IMR-90 (cell line): ENCODE measurements at regions not wholly inside any gene's neighbourhood (a gene's known extent, or its start where the extent isn't known, plus 50 kb on each side); places are given as distances from the start of the nearest gene placed in this dataset.

Experiments
- ATAC-seq: fragments of 200-7000 bp; cut with Tn5 transposase; 2 replicates; pipeline ENCODE4 v1.9.1; 2020; ENCODE audit warnings: low read depth, mild to moderate bottlenecking, moderate library complexity
- BruUV-seq: library from RNA; stranded (reverse); fragments of 400-500 nt; replicated peaks from 2 replicates; lab custom pipeline; 2021; lab: Mats Ljungman, UMichigan
- CTCF ChIA-PET: fragments of 300-600 bp; formaldehyde crosslinking; extraction: SDS; loops from one replicate; lab custom pipeline; 2021; ENCODE audit warnings: antibody characterized with exemption; lab: Yijun Ruan, JAX
- POLR2A ChIA-PET: fragments of 300-600 bp; sonication (Branson Sonifier 250); formaldehyde crosslinking; loops from one replicate; lab custom pipeline; 2022; ENCODE audit warnings: antibody characterized with exemption; ENCODE audit not compliant: unreplicated experiment; lab: Charles Lee
- DNase-seq: peaks from one replicate; pipeline ENCODE4 v3.0.0; 2013
- H2AFZ ChIP-seq: replicated peaks from 2 replicates; pipeline ENCODE3; 2013; ENCODE audit warnings: low read length, mild to moderate bottlenecking; ENCODE audit not compliant: poor library complexity
- H2AK5ac ChIP-seq: 2 replicates; pipeline ENCODE4 v1.6.1; 2013; ENCODE audit warnings: low read depth, low read length, inconsistent platforms
- H2AK9ac ChIP-seq: replicated peaks from 2 replicates; pipeline ENCODE3; 2013; ENCODE audit warnings: mild to moderate bottlenecking, low read depth, low read length, moderate library complexity; ENCODE audit not compliant: poor library complexity
- H2BK120ac ChIP-seq: 2 replicates; pipeline ENCODE4 v1.6.1; 2013; ENCODE audit warnings: low read depth, low read length, inconsistent platforms
- H2BK15ac ChIP-seq: 3 replicates; pipeline ENCODE4 v1.6.1; 2013; ENCODE audit warnings: low read depth, low read length, inconsistent platforms
- H2BK20ac ChIP-seq: 2 replicates; pipeline ENCODE4 v1.6.1; 2013; ENCODE audit warnings: low read depth, mild to moderate bottlenecking, inconsistent platforms, low read length, moderate library complexity
- H2BK5ac ChIP-seq: 2 replicates; pipeline ENCODE4 v1.6.1; 2013; ENCODE audit warnings: mild to moderate bottlenecking, low read depth, low read length, inconsistent platforms; ENCODE audit not compliant: poor library complexity, severe bottlenecking
- H3K14ac ChIP-seq: replicated peaks from 2 replicates; pipeline ENCODE4 v1.6.1; 2013; ENCODE audit warnings: low read depth, low read length, inconsistent platforms
- H3K18ac ChIP-seq: 2 replicates; pipeline ENCODE4 v1.6.1; 2013; ENCODE audit warnings: low read depth, low read length, control low read depth
- H3K23ac ChIP-seq: 2 replicates; pipeline ENCODE4 v1.6.1; 2013; ENCODE audit warnings: low read depth, low read length, inconsistent platforms
- H3K27ac ChIP-seq: 2 replicates; pipeline ENCODE4 v1.5.1; 2013; ENCODE audit warnings: mild to moderate bottlenecking, control low read depth, low read length; ENCODE audit not compliant: insufficient read depth
- H3K27me3 ChIP-seq: 2 replicates; pipeline ENCODE4 v1.6.1; 2013; ENCODE audit warnings: low read length; ENCODE audit not compliant: control insufficient read depth, insufficient read depth
- H3K36me3 ChIP-seq: 2 replicates; pipeline ENCODE4 v1.6.1; 2013; ENCODE audit warnings: low read length, mixed read lengths; ENCODE audit not compliant: control insufficient read depth, insufficient read depth
- H3K4ac ChIP-seq: 2 replicates; pipeline ENCODE4 v1.6.1; 2013; ENCODE audit warnings: low read depth, low read length, inconsistent platforms
- H3K4me1 ChIP-seq: 2 replicates; pipeline ENCODE4 v1.6.1; 2013; ENCODE audit warnings: low read length, mixed read lengths; ENCODE audit not compliant: control insufficient read depth, insufficient read depth
- H3K4me2 ChIP-seq: 2 replicates; pipeline ENCODE4 v1.6.1; 2013; ENCODE audit warnings: low read depth, mild to moderate bottlenecking, control low read depth, low read length, moderate library complexity
- H3K4me3 ChIP-seq: 2 replicates; pipeline ENCODE4 v1.5.1; 2013; ENCODE audit warnings: low read depth, mild to moderate bottlenecking, control low read depth, low read length, moderate library complexity; ENCODE audit not compliant: insufficient read depth
- H3K56ac ChIP-seq: 2 replicates; pipeline ENCODE4 v1.6.1; 2013; ENCODE audit warnings: low read length, inconsistent platforms; ENCODE audit not compliant: insufficient read depth; ENCODE audit errors: extremely low read depth
- H3K79me1 ChIP-seq, 2 experiments: 2 replicates each; pipeline ENCODE4 v1.6.1; 2013; ENCODE audit warnings: low read length in 2 of 2, inconsistent platforms in 1 of 2, low read depth in 1 of 2
- H3K9ac ChIP-seq: 2 replicates; pipeline ENCODE4 v1.6.1; 2013; ENCODE audit warnings: low read depth, low read length, control low read depth
- H3K9me1 ChIP-seq: 2 replicates; pipeline ENCODE4 v1.6.1; 2013; ENCODE audit warnings: low read length, inconsistent platforms; ENCODE audit not compliant: insufficient read depth
- H3K9me3 ChIP-seq: 2 replicates; pipeline ENCODE4 v1.6.1; 2013; ENCODE audit warnings: low read length; ENCODE audit not compliant: control insufficient read depth, insufficient read depth
- H4K20me1 ChIP-seq: 2 replicates; pipeline ENCODE4 v1.6.1; 2013; ENCODE audit warnings: low read length, inconsistent platforms; ENCODE audit not compliant: insufficient read depth
- H4K5ac ChIP-seq: 2 replicates; pipeline ENCODE4 v1.6.1; 2013; ENCODE audit warnings: mild to moderate bottlenecking, low read depth, low read length, control low read depth
- H4K8ac ChIP-seq, 2 experiments: 2 replicates each; pipeline ENCODE4 v1.6.1; 2013; ENCODE audit warnings: low read depth in 2 of 2, low read length in 2 of 2, control low read depth in 1 of 2, inconsistent platforms in 1 of 2
- H4K91ac ChIP-seq: 2 replicates; pipeline ENCODE4 v1.6.1; 2013; ENCODE audit warnings: low read depth, low read length, inconsistent platforms; ENCODE audit not compliant: insufficient read depth
- ELK1 ChIP-seq: fragments of 150-350 bp; IDR thresholded peaks from 2 replicates; pipeline ENCODE4 v1.6.1; 2016; ENCODE audit warnings: low read depth, mild to moderate bottlenecking, low read length, moderate library complexity, borderline replicate concordance
- MAFK ChIP-seq: IDR thresholded peaks from 2 replicates; pipeline ENCODE4 v1.6.1; 2012; ENCODE audit warnings: low read depth, low read length, improper control_type of control experiment
- MXI1 ChIP-seq: IDR thresholded peaks from 2 replicates; pipeline ENCODE4 v1.6.1; 2012; ENCODE audit warnings: low read depth, mild to moderate bottlenecking, low read length, moderate library complexity, borderline replicate concordance
- NFE2L2 ChIP-seq: fragments of 150-350 bp; IDR thresholded peaks from 2 replicates; pipeline ENCODE4 v1.6.1; 2016; ENCODE audit warnings: low read depth, mild to moderate bottlenecking, low read length
- WGBS, 2 experiments: methylation state at CpG; one replicate each; pipeline versions ENCODE4 v1.1.5 to v1.1.7; 2013; ENCODE audit warnings: missing lambda C conversion rate in 2 of 2; ENCODE audit not compliant: insufficient read length in 1 of 2; ENCODE audit errors: extremely low coverage in 2 of 2; 5-methylcytosine and 5-hydroxymethylcytosine counted together
- dilution Hi-C: fragments of 300-500 bp; cut with HindIII; formaldehyde crosslinking; loops from one replicate; pipeline ENCODE4 v1.14.3; 2018; ENCODE audit warnings: low sequenced_read_pairs; ENCODE audit not compliant: unreplicated experiment
- in situ Hi-C: fragments of 300-500 bp; cut with MboI; formaldehyde crosslinking; loops from 3 replicates; pipeline ENCODE4 v1.14.3; 2019; ENCODE audit warnings: low sequenced_read_pairs, inconsistent platforms, mixed read lengths
- intact Hi-C: fragments of 100-400 bp; cut with micrococcal nuclease; formaldehyde crosslinking; loops from 2 replicates; pipeline ENCODE4 v1.10.0; 2022

GRCh38 chr10:28172223-28172610 is 130.6 kb downstream of the MPP7 start:
- no peak overlapping the region for H3K4ac ChIP-seq
- H4K20me1 ChIP-seq, result no peaks in the 10 kb centered on the region
- no peak overlapping the region for H3K14ac ChIP-seq
- no peaks in the 10 kb centered on the region for H3K9me3 ChIP-seq
- no peak overlapping the region for H2BK5ac ChIP-seq
- H3K36me3 ChIP-seq, result no peaks in the 10 kb centered on the region
- H2BK20ac ChIP-seq, result no peak overlapping the region
- no peak overlapping the region for H2AK5ac ChIP-seq
- no peak overlapping the region for H2BK120ac ChIP-seq
- H3K27me3 ChIP-seq, result no peaks in the 10 kb centered on the region
- no peak overlapping the region for H3K23ac ChIP-seq
- intact Hi-C loops, result loop anchor here (10.0 kb wide), 1 partner anchor 117 kb away; no protein-coding TSS in a partner anchor
- no peak overlapping the region for H4K8ac ChIP-seq
- no peak overlapping the region for H4K91ac ChIP-seq
- H3K56ac ChIP-seq, result no peak overlapping the region
- H3K4me3 ChIP-seq, result no peak overlapping the region
- ChIA-PET CTCF (no interaction called here), POLR2A (no interaction called here)
- DNase-seq (no peak), ATAC-seq (no peak)
- no peak overlapping the region for H2BK15ac ChIP-seq
- H4K5ac ChIP-seq, result no peak overlapping the region
- in situ Hi-C loops, result no loop called here
- no TSS peak for BruUV-seq
- H3K79me1 ChIP-seq, result no peaks in the 10 kb centered on the region
- no CpG with 5 or more reads among the region's 8 CpGs for WGBS, 2 experiments
- no peak overlapping the region for H3K4me2 ChIP-seq
- H2AK9ac ChIP-seq, result no peak overlapping the region
- H3K4me1 ChIP-seq, result no peaks in the 10 kb centered on the region
- dilution Hi-C loops, result no loop called here
- H3K9me1 ChIP-seq, result no peaks in the 10 kb centered on the region
- no peak overlapping the region for H2AFZ ChIP-seq
- TF ChIP-seq MAFK (no peak), MXI1 (no peak), NFE2L2 (no peak), ELK1 (no peak)
- H3K18ac ChIP-seq, result no peak overlapping the region
- H3K27ac ChIP-seq, result no peak overlapping the region
- no peak overlapping the region for H3K9ac ChIP-seq
